ENCODE measurements at regions not wholly inside any gene's neighbourhood (a gene's known extent, or its start where the extent isn't known, plus 50 kb on each side); places are given as distances from the start of the nearest gene placed in this dataset.
"Not testable (repeated sequence)": the region's sequence is repeated elsewhere in the genome, so short reads cannot be mapped to it uniquely, and the experiment has no call there.

DNA sequence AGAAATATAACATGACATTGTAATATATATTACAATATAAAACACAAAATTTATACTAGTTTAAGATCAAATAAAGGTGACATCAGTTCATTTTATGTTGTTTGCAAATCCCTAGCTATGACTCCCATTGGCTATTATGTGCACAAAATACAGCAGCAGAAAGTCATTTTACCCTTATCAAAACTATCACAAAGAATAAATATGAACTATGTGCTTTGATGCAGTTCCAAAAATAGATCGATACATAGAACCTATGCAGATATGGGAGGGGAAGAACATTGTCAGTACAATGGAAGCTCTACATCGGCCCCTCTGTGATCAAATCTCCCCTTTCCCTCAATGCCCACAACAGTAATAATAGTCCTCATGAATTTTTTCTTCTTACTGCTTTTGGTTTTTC, 1038.1 kb upstream of the PCDH20 start:
- no peak for ATAC-seq
- TF ChIP-seq, protein P1, sequence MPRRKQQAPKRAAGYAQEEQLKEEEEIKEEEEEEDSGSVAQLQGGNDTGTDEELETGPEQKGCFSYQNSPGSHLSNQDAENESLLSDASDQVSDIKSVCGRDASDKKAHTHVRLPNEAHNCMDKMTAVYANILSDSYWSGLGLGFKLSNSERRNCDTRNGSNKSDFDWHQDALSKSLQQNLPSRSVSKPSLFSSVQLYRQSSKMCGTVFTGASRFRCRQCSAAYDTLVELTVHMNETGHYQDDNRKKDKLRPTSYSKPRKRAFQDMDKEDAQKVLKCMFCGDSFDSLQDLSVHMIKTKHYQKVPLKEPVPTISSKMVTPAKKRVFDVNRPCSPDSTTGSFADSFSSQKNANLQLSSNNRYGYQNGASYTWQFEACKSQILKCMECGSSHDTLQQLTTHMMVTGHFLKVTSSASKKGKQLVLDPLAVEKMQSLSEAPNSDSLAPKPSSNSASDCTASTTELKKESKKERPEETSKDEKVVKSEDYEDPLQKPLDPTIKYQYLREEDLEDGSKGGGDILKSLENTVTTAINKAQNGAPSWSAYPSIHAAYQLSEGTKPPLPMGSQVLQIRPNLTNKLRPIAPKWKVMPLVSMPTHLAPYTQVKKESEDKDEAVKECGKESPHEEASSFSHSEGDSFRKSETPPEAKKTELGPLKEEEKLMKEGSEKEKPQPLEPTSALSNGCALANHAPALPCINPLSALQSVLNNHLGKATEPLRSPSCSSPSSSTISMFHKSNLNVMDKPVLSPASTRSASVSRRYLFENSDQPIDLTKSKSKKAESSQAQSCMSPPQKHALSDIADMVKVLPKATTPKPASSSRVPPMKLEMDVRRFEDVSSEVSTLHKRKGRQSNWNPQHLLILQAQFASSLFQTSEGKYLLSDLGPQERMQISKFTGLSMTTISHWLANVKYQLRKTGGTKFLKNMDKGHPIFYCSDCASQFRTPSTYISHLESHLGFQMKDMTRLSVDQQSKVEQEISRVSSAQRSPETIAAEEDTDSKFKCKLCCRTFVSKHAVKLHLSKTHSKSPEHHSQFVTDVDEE (CRISPR knock-in tag; IDR thresholded peaks at IDR 0.05): no peak
- no peak for TF ChIP-seq ZNF8 (CRISPR knock-in tag; IDR thresholded peaks at IDR 0.05)
- TF ChIP-seq RARB (CRISPR knock-in tag; IDR thresholded peaks at IDR 0.05): no peak
- no peak for TF ChIP-seq CSDC2 (CRISPR knock-in tag; IDR thresholded peaks at IDR 0.05)
- no peak for TF ChIP-seq ZNF565 (CRISPR knock-in tag; conservative IDR thresholded peaks at IDR 0.05; ENCODE audit: low read depth)
- no peak for TF ChIP-seq ESRRG (CRISPR knock-in tag; IDR thresholded peaks at IDR 0.05)
- TF ChIP-seq ZFP30 (CRISPR knock-in tag; IDR thresholded peaks at IDR 0.05): no peak
- TF ChIP-seq ZC3H10 (CRISPR knock-in tag; IDR thresholded peaks at IDR 0.05): no peak
- no peak for TF ChIP-seq BACH2 (CRISPR knock-in tag; IDR thresholded peaks at IDR 0.05; ENCODE audit: borderline replicate concordance)
- TF ChIP-seq, protein P2, sequence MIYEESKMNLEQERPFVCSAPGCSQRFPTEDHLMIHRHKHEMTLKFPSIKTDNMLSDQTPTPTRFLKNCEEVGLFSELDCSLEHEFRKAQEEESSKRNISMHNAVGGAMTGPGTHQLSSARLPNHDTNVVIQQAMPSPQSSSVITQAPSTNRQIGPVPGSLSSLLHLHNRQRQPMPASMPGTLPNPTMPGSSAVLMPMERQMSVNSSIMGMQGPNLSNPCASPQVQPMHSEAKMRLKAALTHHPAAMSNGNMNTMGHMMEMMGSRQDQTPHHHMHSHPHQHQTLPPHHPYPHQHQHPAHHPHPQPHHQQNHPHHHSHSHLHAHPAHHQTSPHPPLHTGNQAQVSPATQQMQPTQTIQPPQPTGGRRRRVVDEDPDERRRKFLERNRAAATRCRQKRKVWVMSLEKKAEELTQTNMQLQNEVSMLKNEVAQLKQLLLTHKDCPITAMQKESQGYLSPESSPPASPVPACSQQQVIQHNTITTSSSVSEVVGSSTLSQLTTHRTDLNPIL (CRISPR knock-in tag; IDR thresholded peaks at IDR 0.05; ENCODE audit: low read depth): no peak

DNA sequence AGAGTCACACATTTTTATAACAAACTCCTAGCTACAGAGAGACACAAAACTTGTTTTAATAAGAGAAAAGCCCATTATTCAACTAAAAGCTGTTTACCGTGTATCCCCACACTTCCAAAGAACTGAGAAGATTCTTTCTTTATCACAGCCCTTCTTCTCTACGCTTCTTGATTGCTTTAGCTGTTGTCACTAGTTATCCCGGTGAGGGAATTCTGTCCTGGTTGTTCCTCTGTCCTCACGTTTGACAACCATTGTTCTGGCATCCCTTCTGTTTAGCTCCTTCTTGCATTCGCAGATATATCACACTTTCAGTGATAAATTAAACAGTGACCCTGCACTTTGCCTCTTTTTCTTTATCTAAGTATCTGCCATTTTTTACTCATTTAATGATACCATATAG, 1035.1 kb upstream of the PCDH20 start:
- ATAC-seq: no peak
- TF ChIP-seq TCF4 (CRISPR knock-in tag; IDR thresholded peaks at IDR 0.05; ENCODE audit: borderline replicate concordance) (no peak), ARNTL (CRISPR knock-in tag; IDR thresholded peaks at IDR 0.05; ENCODE audit: borderline replicate concordance, low read depth) (no peak), CSDC2 (CRISPR knock-in tag; IDR thresholded peaks at IDR 0.05) (no peak), ZFP3 (CRISPR knock-in tag; IDR thresholded peaks at IDR 0.05) (no peak), RARB (CRISPR knock-in tag; IDR thresholded peaks at IDR 0.05) (no peak), SNAI2 (CRISPR knock-in tag; IDR thresholded peaks at IDR 0.05) (no peak), ESRRG (CRISPR knock-in tag; IDR thresholded peaks at IDR 0.05) (no peak), ZNF70 (CRISPR knock-in tag; IDR thresholded peaks at IDR 0.05) (no peak), ZNF565 (CRISPR knock-in tag; conservative IDR thresholded peaks at IDR 0.05; ENCODE audit: low read depth) (no peak), ZFP30 (CRISPR knock-in tag; IDR thresholded peaks at IDR 0.05) (no peak), ISL1 (CRISPR knock-in tag; IDR thresholded peaks at IDR 0.05) (no peak), TOX (CRISPR knock-in tag; IDR thresholded peaks at IDR 0.05; ENCODE audit: borderline replicate concordance) (no peak), PPARA (CRISPR knock-in tag; IDR thresholded peaks at IDR 0.05; ENCODE audit: borderline replicate concordance) (no peak), ZC3H10 (CRISPR knock-in tag; IDR thresholded peaks at IDR 0.05) (no peak), ZNF8 (CRISPR knock-in tag; IDR thresholded peaks at IDR 0.05) (no peak), GLIS3 (CRISPR knock-in tag; IDR thresholded peaks at IDR 0.05) (no peak)
- TF ChIP-seq, protein P1 (CRISPR knock-in tag; IDR thresholded peaks at IDR 0.05): no peak
- TF ChIP-seq, protein P3, sequence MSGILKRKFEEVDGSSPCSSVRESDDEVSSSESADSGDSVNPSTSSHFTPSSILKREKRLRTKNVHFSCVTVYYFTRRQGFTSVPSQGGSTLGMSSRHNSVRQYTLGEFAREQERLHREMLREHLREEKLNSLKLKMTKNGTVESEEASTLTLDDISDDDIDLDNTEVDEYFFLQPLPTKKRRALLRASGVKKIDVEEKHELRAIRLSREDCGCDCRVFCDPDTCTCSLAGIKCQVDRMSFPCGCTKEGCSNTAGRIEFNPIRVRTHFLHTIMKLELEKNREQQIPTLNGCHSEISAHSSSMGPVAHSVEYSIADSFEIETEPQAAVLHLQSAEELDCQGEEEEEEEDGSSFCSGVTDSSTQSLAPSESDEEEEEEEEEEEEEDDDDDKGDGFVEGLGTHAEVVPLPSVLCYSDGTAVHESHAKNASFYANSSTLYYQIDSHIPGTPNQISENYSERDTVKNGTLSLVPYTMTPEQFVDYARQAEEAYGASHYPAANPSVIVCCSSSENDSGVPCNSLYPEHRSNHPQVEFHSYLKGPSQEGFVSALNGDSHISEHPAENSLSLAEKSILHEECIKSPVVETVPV (CRISPR knock-in tag; IDR thresholded peaks at IDR 0.05): no peak
- TF ChIP-seq, protein P2 (CRISPR knock-in tag; IDR thresholded peaks at IDR 0.05; ENCODE audit: low read depth): no peak
- TF ChIP-seq, protein P4, sequence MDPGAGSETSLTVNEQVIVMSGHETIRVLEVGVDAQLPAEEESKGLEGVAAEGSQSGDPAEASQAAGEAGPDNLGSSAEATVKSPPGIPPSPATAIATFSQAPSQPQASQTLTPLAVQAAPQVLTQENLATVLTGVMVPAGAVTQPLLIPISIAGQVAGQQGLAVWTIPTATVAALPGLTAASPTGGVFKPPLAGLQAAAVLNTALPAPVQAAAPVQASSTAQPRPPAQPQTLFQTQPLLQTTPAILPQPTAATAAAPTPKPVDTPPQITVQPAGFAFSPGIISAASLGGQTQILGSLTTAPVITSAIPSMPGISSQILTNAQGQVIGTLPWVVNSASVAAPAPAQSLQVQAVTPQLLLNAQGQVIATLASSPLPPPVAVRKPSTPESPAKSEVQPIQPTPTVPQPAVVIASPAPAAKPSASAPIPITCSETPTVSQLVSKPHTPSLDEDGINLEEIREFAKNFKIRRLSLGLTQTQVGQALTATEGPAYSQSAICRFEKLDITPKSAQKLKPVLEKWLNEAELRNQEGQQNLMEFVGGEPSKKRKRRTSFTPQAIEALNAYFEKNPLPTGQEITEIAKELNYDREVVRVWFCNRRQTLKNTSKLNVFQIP (CRISPR knock-in tag; IDR thresholded peaks at IDR 0.05; ENCODE audit: borderline replicate concordance, low read depth): no peak

DNA sequence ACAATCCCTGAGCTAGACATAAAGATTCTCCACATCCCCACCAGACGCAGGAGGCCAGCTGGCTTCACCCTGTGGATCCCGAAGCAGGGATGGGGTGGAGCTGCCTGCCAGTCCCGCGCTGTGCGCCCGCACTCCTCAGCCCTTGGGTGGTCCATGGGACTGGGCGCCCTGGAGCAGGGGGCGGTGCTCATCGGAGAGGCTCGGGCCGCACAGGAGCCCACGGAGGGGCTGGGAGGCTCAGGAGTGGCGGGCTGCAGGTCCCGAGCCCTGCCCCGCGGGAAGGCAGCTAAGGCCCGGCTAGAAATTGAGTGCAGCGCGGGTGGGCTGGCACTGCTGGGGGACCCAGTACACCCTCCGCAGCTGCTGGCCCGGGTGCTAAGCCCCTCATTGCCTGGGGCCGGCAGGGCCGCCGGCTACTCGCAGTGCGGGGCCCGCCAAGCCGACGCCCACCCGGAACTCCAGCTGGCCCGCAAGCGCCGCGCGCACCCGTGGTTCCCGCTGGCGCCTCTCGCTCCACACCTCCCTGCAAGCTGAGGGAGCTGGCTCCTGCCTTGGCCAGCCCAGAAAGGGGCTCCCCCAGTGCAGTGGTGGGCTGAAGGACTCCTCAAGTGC, 1032.2 kb upstream of the PCDH20 start:
- ATAC-seq: not testable (repeated sequence)
